HEK293 (cell line): ENCODE measurements at regions not wholly inside any gene's neighbourhood (a gene's known extent, or its start where the extent isn't known, plus 50 kb on each side); places are given as distances from the start of the nearest gene placed in this dataset.

Experiments
- CTCF ChIA-PET: fragments of 350-600 bp; formaldehyde crosslinking; extraction: SDS; loops from one replicate; lab custom pipeline; 2021; ENCODE audit warnings: antibody characterized with exemption; lab: Yijun Ruan, JAX
- POLR2A ChIA-PET: fragments of 300-600 bp; formaldehyde crosslinking; extraction: SDS; loops from one replicate; lab custom pipeline; 2020; ENCODE audit warnings: antibody characterized with exemption, inconsistent platforms; lab: Yijun Ruan, JAX
- H3K27ac ChIP-seq: fragments of 200-500 bp; sonication (Bioruptor generic); 2 replicates; pipeline ENCODE4 v1.5.1; 2014; ENCODE audit warnings: low read depth, low read length, control low read depth, inconsistent platforms; ENCODE audit errors: extremely low read depth
- H3K36me3 ChIP-seq, 2 experiments: fragments of 200-500 bp in 1 of 2; sonication (Bioruptor generic) in 1 of 2; 1 replicate in 1 of 2; 2 replicates in 1 of 2; pipeline ENCODE4 v1.5.1; 2014 to 2017; ENCODE audit warnings: inconsistent platforms in 2 of 2, low read length in 2 of 2; ENCODE audit not compliant: control insufficient read depth in 2 of 2, insufficient read depth in 1 of 2
- H3K4me1 ChIP-seq: fragments of 200-500 bp; sonication (Bioruptor generic); 2 replicates; pipeline ENCODE4 v1.5.1; 2014; ENCODE audit warnings: mild to moderate bottlenecking, low read length, inconsistent platforms; ENCODE audit not compliant: control insufficient read depth, insufficient read depth
- H3K4me3 ChIP-seq: 2 replicates; pipeline ENCODE4 v1.5.1; 2011; ENCODE audit warnings: low read depth, mild to moderate bottlenecking, control low read depth, low read length, moderate library complexity
- H3K9me3 ChIP-seq: fragments of 200-500 bp; sonication (Bioruptor generic); 2 replicates; pipeline ENCODE4 v1.5.1; 2014; ENCODE audit warnings: low read depth, low read length, inconsistent platforms; ENCODE audit not compliant: control insufficient read depth, insufficient read depth
- GLI2 ChIP-seq: fragments of 450-650 bp; formaldehyde crosslinking; IDR thresholded peaks from 2 replicates; pipeline ENCODE4; 2017; ENCODE audit warnings: missing biosample characterization, missing genetic modification characterization, low read depth, borderline replicate concordance
- HOXC10 ChIP-seq: sonication (generic); formaldehyde crosslinking; IDR thresholded peaks from 2 replicates; pipeline ENCODE4 v1.8.1; 2023; ENCODE audit warnings: mild to moderate bottlenecking, missing genetic modification reagents
- HOXD13 ChIP-seq: sonication (generic); formaldehyde crosslinking; IDR thresholded peaks from 2 replicates; pipeline ENCODE4 v1.8.0; 2022; ENCODE audit warnings: missing genetic modification reagents, borderline replicate concordance
- KLF1 ChIP-seq: fragments of 450-650 bp; formaldehyde crosslinking; IDR thresholded peaks from 2 replicates; pipeline ENCODE4 v1.5.1; 2016; ENCODE audit warnings: missing biosample characterization, missing genetic modification characterization
- MEIS1 ChIP-seq: sonication (generic); formaldehyde crosslinking; IDR thresholded peaks from 2 replicates; pipeline ENCODE4 v1.8.1; 2022; ENCODE audit warnings: missing genetic modification reagents, mild to moderate bottlenecking, borderline replicate concordance
- SETDB1 ChIP-seq: IDR thresholded peaks from one replicate; pipeline ENCODE4 v1.6.1; 2017; ENCODE audit warnings: mild to moderate bottlenecking, low read length, moderate library complexity, mixed read lengths; ENCODE audit not compliant: insufficient read length
- TCF7L2 ChIP-seq: IDR thresholded peaks from 2 replicates; pipeline ENCODE4 v1.6.1; 2011; ENCODE audit warnings: low read depth, mild to moderate bottlenecking, inconsistent platforms, low read length, moderate library complexity, borderline replicate concordance
- ZNF10 ChIP-seq: fragments of 450-650 bp; formaldehyde crosslinking; IDR thresholded peaks from 2 replicates; pipeline ENCODE4 v1.5.1; 2017; ENCODE audit warnings: missing biosample characterization, missing genetic modification characterization
- ZNF114 ChIP-seq: fragments of 450-650 bp; formaldehyde crosslinking; IDR thresholded peaks from 2 replicates; pipeline ENCODE4 v1.5.0; 2017; ENCODE audit warnings: missing biosample characterization, missing genetic modification characterization
- ZNF121 ChIP-seq: fragments of 450-650 bp; formaldehyde crosslinking; IDR thresholded peaks from 2 replicates; pipeline ENCODE4 v1.5.1; 2016; ENCODE audit warnings: missing biosample characterization, missing genetic modification characterization
- ZNF16 ChIP-seq: fragments of 450-650 bp; formaldehyde crosslinking; IDR thresholded peaks from 2 replicates; pipeline ENCODE4 v1.5.1; 2016; ENCODE audit warnings: low read depth, missing biosample characterization, missing genetic modification characterization
- ZNF175 ChIP-seq: fragments of 450-650 bp; formaldehyde crosslinking; IDR thresholded peaks from 2 replicates; pipeline ENCODE4 v1.5.1; 2016; ENCODE audit warnings: missing biosample characterization, missing genetic modification characterization
- ZNF341 ChIP-seq: fragments of 450-650 bp; formaldehyde crosslinking; IDR thresholded peaks from 2 replicates; pipeline ENCODE4; 2016; ENCODE audit warnings: low read depth, missing biosample characterization, missing genetic modification characterization
- ZNF501 ChIP-seq: fragments of 450-650 bp; formaldehyde crosslinking; IDR thresholded peaks from 2 replicates; pipeline ENCODE4 v1.5.1; 2016; ENCODE audit warnings: missing biosample characterization, missing genetic modification characterization
- ZNF521 ChIP-seq: fragments of 450-650 bp; formaldehyde crosslinking; IDR thresholded peaks from 2 replicates; pipeline ENCODE4 v1.5.1; 2017; ENCODE audit warnings: missing biosample characterization, mild to moderate bottlenecking, missing genetic modification characterization
- ZNF561 ChIP-seq: fragments of 450-650 bp; IDR thresholded peaks from 2 replicates; pipeline ENCODE4 v1.5.1; 2018; ENCODE audit warnings: missing biosample characterization, missing genetic modification characterization, borderline replicate concordance
- ZNF768 ChIP-seq: fragments of 450-650 bp; formaldehyde crosslinking; IDR thresholded peaks from 2 replicates; pipeline ENCODE4 v1.5.1; 2018; ENCODE audit warnings: missing biosample characterization, mild to moderate bottlenecking, missing genetic modification characterization
- ZNF776 ChIP-seq: fragments of 450-650 bp; formaldehyde crosslinking; IDR thresholded peaks from 2 replicates; pipeline ENCODE4 v1.5.0; 2017; ENCODE audit warnings: missing biosample characterization, missing genetic modification characterization, borderline replicate concordance
- ZNF785 ChIP-seq: fragments of 450-650 bp; formaldehyde crosslinking; IDR thresholded peaks from 2 replicates; pipeline ENCODE4 v1.5.1; 2016; ENCODE audit warnings: missing biosample characterization, missing genetic modification characterization
- ZNF791 ChIP-seq: fragments of 450-650 bp; formaldehyde crosslinking; IDR thresholded peaks from 2 replicates; pipeline ENCODE4 v1.5.1; 2016; ENCODE audit warnings: missing biosample characterization, missing genetic modification characterization
- ZSCAN30 ChIP-seq: fragments of 450-650 bp; IDR thresholded peaks from 2 replicates; pipeline ENCODE4 v1.5.1; 2018; ENCODE audit warnings: missing biosample characterization, mild to moderate bottlenecking, missing genetic modification characterization, moderate library complexity
- TF ChIP-seq, protein P1 (sequence below): fragments of 450-650 bp; formaldehyde crosslinking; IDR thresholded peaks from 2 replicates; pipeline ENCODE4 v1.5.1; 2016; ENCODE audit warnings: missing biosample characterization, missing genetic modification characterization
- TF ChIP-seq, protein P2 (sequence below): fragments of 450-650 bp; formaldehyde crosslinking; IDR thresholded peaks from 2 replicates; pipeline ENCODE4 v1.5.1; 2016; ENCODE audit warnings: missing biosample characterization, missing genetic modification characterization
- TF ChIP-seq, protein P3 (sequence below): fragments of 450-650 bp; formaldehyde crosslinking; IDR thresholded peaks from 2 replicates; pipeline ENCODE4 v1.5.1; 2016; ENCODE audit warnings: missing biosample characterization, missing genetic modification characterization
- TF ChIP-seq, protein P4 (sequence below): fragments of 450-650 bp; formaldehyde crosslinking; IDR thresholded peaks from 2 replicates; pipeline ENCODE4 v1.5.1; 2016; ENCODE audit warnings: missing biosample characterization, missing genetic modification characterization
- TF ChIP-seq, protein P5 (sequence below): fragments of 450-650 bp; formaldehyde crosslinking; optimal IDR thresholded peaks from 2 replicates; pipeline ENCODE3; 2016; ENCODE audit warnings: missing biosample characterization, mild to moderate bottlenecking, missing genetic modification characterization

DNA sequence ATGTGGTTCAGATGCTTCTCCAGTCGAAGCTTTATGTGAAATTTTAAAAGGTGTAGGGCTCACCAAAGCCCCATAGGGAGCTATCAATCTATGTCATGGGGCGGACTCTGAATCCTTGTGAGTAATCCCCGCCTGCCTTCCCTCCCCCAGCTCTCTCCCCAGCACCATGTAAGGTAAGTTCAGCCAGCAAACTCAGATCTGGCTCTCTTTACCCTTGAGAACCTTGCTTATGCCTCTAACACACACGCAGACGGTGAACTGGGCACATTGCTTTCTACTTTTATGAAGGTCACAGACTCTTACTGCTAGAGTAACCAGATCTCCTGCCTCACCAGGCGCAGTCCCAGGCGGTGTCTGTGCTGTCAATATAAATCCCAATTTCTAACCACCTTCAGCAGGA is 82.6 kb upstream of the CNKSR3 start (continued):
- TF ChIP-seq ZNF561 (tag by site-specific recombination) (no peak; the same call in 1 of the 2 replicates), ZNF768 (tag by site-specific recombination) (no peak), ZNF521 (tag by site-specific recombination) (no peak), KLF1 (tag by site-specific recombination) (no peak), GLI2 (no peak), ZNF114 (tag by site-specific recombination) (no peak), HOXC10 (CRISPR knock-in tag) (no peak), HOXD13 (CRISPR knock-in tag) (no peak), ZNF175 (tag by site-specific recombination) (no peak), ZNF10 (tag by site-specific recombination) (peak; percentile 54), ZNF791 (tag by site-specific recombination) (no peak), SETDB1 (peak; percentile 17), ZNF341 (tag by site-specific recombination) (0 out of 2 replicates have a peak, but pooled peaks have one; percentile 24)
- TF ChIP-seq, protein P1, sequence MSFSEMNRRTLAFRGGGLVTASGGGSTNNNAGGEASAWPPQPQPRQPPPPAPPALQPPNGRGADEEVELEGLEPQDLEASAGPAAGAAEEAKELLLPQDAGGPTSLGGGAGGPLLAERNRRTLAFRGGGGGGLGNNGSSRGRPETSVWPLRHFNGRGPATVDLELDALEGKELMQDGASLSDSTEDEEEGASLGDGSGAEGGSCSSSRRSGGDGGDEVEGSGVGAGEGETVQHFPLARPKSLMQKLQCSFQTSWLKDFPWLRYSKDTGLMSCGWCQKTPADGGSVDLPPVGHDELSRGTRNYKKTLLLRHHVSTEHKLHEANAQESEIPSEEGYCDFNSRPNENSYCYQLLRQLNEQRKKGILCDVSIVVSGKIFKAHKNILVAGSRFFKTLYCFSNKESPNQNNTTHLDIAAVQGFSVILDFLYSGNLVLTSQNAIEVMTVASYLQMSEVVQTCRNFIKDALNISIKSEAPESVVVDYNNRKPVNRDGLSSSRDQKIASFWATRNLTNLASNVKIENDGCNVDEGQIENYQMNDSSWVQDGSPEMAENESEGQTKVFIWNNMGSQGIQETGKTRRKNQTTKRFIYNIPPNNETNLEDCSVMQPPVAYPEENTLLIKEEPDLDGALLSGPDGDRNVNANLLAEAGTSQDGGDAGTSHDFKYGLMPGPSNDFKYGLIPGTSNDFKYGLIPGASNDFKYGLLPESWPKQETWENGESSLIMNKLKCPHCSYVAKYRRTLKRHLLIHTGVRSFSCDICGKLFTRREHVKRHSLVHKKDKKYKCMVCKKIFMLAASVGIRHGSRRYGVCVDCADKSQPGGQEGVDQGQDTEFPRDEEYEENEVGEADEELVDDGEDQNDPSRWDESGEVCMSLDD = no peak
- TF ChIP-seq, protein P2, sequence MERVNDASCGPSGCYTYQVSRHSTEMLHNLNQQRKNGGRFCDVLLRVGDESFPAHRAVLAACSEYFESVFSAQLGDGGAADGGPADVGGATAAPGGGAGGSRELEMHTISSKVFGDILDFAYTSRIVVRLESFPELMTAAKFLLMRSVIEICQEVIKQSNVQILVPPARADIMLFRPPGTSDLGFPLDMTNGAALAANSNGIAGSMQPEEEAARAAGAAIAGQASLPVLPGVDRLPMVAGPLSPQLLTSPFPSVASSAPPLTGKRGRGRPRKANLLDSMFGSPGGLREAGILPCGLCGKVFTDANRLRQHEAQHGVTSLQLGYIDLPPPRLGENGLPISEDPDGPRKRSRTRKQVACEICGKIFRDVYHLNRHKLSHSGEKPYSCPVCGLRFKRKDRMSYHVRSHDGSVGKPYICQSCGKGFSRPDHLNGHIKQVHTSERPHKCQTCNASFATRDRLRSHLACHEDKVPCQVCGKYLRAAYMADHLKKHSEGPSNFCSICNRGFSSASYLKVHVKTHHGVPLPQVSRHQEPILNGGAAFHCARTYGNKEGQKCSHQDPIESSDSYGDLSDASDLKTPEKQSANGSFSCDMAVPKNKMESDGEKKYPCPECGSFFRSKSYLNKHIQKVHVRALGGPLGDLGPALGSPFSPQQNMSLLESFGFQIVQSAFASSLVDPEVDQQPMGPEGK (tag by site-specific recombination) = no peak
- TF ChIP-seq, all 188 proteins: peak for 9

DNA sequence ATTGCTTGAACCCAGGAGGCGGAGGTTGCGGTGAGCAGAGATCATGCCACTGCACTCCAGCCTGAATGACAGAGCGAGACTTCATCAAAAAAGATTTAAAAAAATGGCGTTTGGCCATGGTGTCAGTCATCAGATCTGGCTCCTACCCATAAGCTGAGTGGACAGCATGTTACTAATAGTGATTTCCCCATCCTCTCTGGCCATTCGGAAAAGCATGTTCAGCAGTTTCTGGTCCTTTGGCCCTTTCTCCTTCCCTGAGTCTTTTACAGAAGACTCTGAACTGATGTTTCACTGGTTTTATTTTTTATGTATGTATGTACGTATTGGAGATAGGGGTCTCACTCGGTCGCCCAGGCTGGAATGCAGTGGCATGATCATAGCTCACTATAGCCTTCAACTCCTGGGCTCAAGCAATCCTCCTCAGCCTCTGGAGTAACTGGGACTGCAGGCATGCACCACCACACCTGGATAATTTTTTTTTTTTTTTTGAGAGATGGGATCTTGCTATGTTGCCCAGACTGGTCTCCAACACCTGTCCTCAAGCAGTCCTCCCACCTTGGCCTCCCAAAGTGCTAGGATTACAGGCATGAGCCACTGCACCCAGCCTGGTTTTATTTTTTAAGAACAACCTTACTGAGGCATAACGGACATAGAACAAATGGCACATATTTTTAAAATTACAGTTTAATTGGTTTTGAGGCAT is 84.2 kb upstream of the CNKSR3 start:
- TF ChIP-seq HOXC10 (CRISPR knock-in tag) (no peak), ZNF121 (peak; percentile 81)
- TF ChIP-seq, all 188 proteins: peak for 1
- CTCF ChIA-PET = interaction anchor here (0.6 to 0.7 kb wide), 3 partner anchors 92 to 430 kb away, joined by 3 read pairs; no protein-coding TSS in a partner anchor
- no peaks in the 10 kb centered on the region for H3K36me3 ChIP-seq
- 0 out of 2 replicates have a peak, but pooled peaks cover 3% of the 10 kb centered on the region for H3K4me1 ChIP-seq
- H3K9me3 ChIP-seq = no peaks in the 10 kb centered on the region
- POLR2A ChIA-PET = no interaction called here
- no peak overlapping the region for H3K4me3 ChIP-seq
- no peak overlapping the region for H3K27ac ChIP-seq

DNA sequence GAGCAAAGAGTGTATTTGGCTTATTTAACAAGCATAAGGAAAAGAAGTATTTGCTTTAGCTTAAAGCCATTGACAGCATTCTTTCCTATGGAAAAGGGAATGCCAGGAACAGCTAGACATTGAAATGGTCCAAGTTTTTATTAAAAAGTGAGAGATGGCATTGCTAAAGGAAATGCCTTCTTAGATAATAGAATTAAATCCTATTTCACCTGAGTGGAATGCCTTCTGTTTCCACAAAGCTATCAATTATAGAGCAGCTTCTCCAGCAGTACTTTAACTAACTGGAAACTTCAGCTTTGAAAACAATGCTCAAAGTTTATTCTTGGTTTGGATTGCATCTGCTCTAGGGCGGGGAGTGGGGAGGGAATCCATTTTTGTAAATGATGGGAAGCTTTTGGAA is 85.1 kb upstream of the CNKSR3 start:
- POLR2A ChIA-PET = no interaction called here
- TF ChIP-seq ZNF785 (tag by site-specific recombination) = no peak
- TF ChIP-seq, protein P3, sequence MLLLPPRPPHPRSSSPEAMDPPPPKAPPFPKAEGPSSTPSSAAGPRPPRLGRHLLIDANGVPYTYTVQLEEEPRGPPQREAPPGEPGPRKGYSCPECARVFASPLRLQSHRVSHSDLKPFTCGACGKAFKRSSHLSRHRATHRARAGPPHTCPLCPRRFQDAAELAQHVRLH (tag by site-specific recombination) = no peak
- TF ChIP-seq ZNF501 = no peak
- TF ChIP-seq ZNF776 = no peak
- TF ChIP-seq, protein P4, sequence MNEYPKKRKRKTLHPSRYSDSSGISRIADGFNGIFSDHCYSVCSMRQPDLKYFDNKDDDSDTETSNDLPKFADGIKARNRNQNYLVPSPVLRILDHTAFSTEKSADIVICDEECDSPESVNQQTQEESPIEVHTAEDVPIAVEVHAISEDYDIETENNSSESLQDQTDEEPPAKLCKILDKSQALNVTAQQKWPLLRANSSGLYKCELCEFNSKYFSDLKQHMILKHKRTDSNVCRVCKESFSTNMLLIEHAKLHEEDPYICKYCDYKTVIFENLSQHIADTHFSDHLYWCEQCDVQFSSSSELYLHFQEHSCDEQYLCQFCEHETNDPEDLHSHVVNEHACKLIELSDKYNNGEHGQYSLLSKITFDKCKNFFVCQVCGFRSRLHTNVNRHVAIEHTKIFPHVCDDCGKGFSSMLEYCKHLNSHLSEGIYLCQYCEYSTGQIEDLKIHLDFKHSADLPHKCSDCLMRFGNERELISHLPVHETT = no peak
- TF ChIP-seq, protein P5, sequence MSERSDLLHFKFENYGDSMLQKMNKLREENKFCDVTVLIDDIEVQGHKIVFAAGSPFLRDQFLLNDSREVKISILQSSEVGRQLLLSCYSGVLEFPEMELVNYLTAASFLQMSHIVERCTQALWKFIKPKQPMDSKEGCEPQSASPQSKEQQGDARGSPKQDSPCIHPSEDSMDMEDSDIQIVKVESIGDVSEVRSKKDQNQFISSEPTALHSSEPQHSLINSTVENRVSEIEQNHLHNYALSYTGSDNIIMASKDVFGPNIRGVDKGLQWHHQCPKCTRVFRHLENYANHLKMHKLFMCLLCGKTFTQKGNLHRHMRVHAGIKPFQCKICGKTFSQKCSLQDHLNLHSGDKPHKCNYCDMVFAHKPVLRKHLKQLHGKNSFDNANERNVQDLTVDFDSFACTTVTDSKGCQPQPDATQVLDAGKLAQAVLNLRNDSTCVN (tag by site-specific recombination) = no peak
- TF ChIP-seq ZSCAN30 (tag by site-specific recombination) = no peak
- TF ChIP-seq MEIS1 (CRISPR knock-in tag) = no peak
- TF ChIP-seq TCF7L2 = no peak
- no peak for TF ChIP-seq ZNF16 (tag by site-specific recombination)

More for the DNA sequence above, 85.1 kb upstream of the CNKSR3 start:
- H3K36me3 ChIP-seq = no peaks in the 10 kb centered on the region
- H3K27ac ChIP-seq = no peak overlapping the region
- 0 out of 2 replicates have a peak, but pooled peaks cover 3% of the 10 kb centered on the region for H3K4me1 ChIP-seq
- H3K9me3 ChIP-seq = no peaks in the 10 kb centered on the region
- H3K4me3 ChIP-seq = no peak overlapping the region
- CTCF ChIA-PET = interaction anchor here (0.6 to 1.1 kb wide), 9 partner anchors 10 to 1972 kb away, joined by 3 to 6 read pairs (median 3); no protein-coding TSS in a partner anchor
